Transverse colon (tissue), 3 donors: ENCODE measurements at regions not wholly inside any gene's neighbourhood (a gene's known extent, or its start where the extent isn't known, plus 50 kb on each side); places are given as distances from the start of the nearest gene placed in this dataset.

ENCODE experiments used
- EP300 ChIP-seq: sonication (generic); formaldehyde crosslinking; IDR thresholded peaks from one replicate; pipeline ENCODE4 v1.6.1; 2017; ENCODE audit warnings: antibody characterized with exemption, low read depth
- POLR2A ChIP-seq: fragments of 450-650 bp; IDR thresholded peaks from one replicate; pipeline ENCODE4 v1.6.1; 2016; ENCODE audit warnings: antibody characterized with exemption, mild to moderate bottlenecking, moderate library complexity
- TF ChIP-seq, protein P1 (sequence below), 5 experiments: fragments of 200-600 bp in 3 of 5; fragments of 450-650 bp in 2 of 5; sonication (generic) in 3 of 5; IDR thresholded peaks; 1 replicate in 2 of 5; 2 replicates in 3 of 5; pipeline ENCODE4 v1.5.1; 2016 to 2017; ENCODE audit warnings: antibody characterized with exemption in 5 of 5, inconsistent platforms in 3 of 5, mild to moderate bottlenecking in 2 of 5, moderate library complexity in 1 of 5

DNA sequence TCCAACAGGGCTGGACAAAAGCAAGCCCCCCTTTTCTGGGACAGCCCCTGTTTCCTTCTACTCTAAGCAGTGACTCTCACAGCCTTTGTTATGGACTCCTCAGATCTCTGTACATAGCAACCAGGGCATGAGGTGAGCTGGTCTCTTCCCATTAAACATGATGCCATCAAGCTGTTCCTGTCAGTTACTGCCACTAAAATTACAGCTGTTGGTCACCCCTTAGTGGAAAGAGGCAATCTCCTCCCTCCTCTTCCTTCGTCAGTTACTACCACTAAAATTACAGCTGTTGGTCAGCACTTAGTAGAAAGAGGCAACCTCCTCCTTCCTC lies 95.2 kb upstream of the SMIM36 start:
- TF ChIP-seq, protein P1, sequence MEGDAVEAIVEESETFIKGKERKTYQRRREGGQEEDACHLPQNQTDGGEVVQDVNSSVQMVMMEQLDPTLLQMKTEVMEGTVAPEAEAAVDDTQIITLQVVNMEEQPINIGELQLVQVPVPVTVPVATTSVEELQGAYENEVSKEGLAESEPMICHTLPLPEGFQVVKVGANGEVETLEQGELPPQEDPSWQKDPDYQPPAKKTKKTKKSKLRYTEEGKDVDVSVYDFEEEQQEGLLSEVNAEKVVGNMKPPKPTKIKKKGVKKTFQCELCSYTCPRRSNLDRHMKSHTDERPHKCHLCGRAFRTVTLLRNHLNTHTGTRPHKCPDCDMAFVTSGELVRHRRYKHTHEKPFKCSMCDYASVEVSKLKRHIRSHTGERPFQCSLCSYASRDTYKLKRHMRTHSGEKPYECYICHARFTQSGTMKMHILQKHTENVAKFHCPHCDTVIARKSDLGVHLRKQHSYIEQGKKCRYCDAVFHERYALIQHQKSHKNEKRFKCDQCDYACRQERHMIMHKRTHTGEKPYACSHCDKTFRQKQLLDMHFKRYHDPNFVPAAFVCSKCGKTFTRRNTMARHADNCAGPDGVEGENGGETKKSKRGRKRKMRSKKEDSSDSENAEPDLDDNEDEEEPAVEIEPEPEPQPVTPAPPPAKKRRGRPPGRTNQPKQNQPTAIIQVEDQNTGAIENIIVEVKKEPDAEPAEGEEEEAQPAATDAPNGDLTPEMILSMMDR (IDR thresholded peaks at IDR 0.05): no peak
- TF ChIP-seq EP300 (no peak), POLR2A (no peak)
